H9 (cell line): ENCODE measurements at regions not wholly inside any gene's neighbourhood (a gene's known extent, or its start where the extent isn't known, plus 50 kb on each side); places are given as distances from the start of the nearest gene placed in this dataset.

Experiments
- DNase-seq: peaks from one replicate; pipeline ENCODE4 v3.0.0-alpha.2; 2017
- H2AFZ ChIP-seq: one replicate; pipeline ENCODE4 v1.6.1; 2013; ENCODE audit warnings: mild to moderate bottlenecking, low read length, control low read depth, moderate library complexity
- H2AK5ac ChIP-seq: 2 replicates; pipeline ENCODE4 v1.6.1; 2013; ENCODE audit warnings: low read length, control low read depth, mixed read lengths; ENCODE audit not compliant: insufficient read length
- H2BK120ac ChIP-seq: one replicate; pipeline ENCODE4 v1.6.1; 2013; ENCODE audit warnings: low read depth, mild to moderate bottlenecking, low read length, control low read depth, inconsistent platforms; ENCODE audit not compliant: poor library complexity, severe bottlenecking
- H2BK12ac ChIP-seq: 2 replicates; pipeline ENCODE4 v1.6.1; 2013; ENCODE audit warnings: low read length, control low read depth, mixed read lengths, low read depth; ENCODE audit not compliant: insufficient read length
- H2BK15ac ChIP-seq: 2 replicates; pipeline ENCODE4 v1.6.1; 2013; ENCODE audit warnings: low read depth, low read length, control low read depth
- H2BK20ac ChIP-seq: one replicate; pipeline ENCODE4 v1.6.1; 2013; ENCODE audit warnings: low read depth, mild to moderate bottlenecking, low read length, control low read depth, inconsistent platforms; ENCODE audit not compliant: poor library complexity, severe bottlenecking
- H2BK5ac ChIP-seq: 2 replicates; pipeline ENCODE4 v1.6.1; 2013; ENCODE audit warnings: low read length, control low read depth, mixed read lengths; ENCODE audit not compliant: insufficient read length
- H3K14ac ChIP-seq: 2 replicates; pipeline ENCODE4 v1.6.1; 2013; ENCODE audit warnings: low read length, control low read depth; ENCODE audit not compliant: insufficient read depth
- H3K18ac ChIP-seq: 2 replicates; pipeline ENCODE4 v1.6.1; 2013; ENCODE audit warnings: low read depth, mild to moderate bottlenecking, mixed read lengths, low read length, control low read depth; ENCODE audit not compliant: insufficient read length
- H3K23ac ChIP-seq: 2 replicates; pipeline ENCODE4 v1.6.1; 2013; ENCODE audit warnings: low read length, control low read depth, mixed read lengths, low read depth; ENCODE audit not compliant: insufficient read length
- H3K23me2 ChIP-seq: 2 replicates; pipeline ENCODE4 v1.6.1; 2013; ENCODE audit warnings: low read depth, mild to moderate bottlenecking, mixed read lengths, low read length, control low read depth; ENCODE audit not compliant: insufficient read length, poor library complexity, severe bottlenecking
- H3K27ac ChIP-seq: 2 replicates; pipeline ENCODE4 v1.5.1; 2013; ENCODE audit warnings: low read length, control low read depth, mixed read lengths, low read depth; ENCODE audit not compliant: insufficient read length
- H3K27me3 ChIP-seq: 2 replicates; pipeline ENCODE4 v1.6.1; 2013; ENCODE audit warnings: low read length, control low read depth, inconsistent platforms; ENCODE audit not compliant: insufficient read depth
- H3K4ac ChIP-seq: 2 replicates; pipeline ENCODE4 v1.6.1; 2013; ENCODE audit warnings: low read depth, mild to moderate bottlenecking, control low read depth, inconsistent platforms, low read length, moderate library complexity
- H3K4me1 ChIP-seq: 2 replicates; pipeline ENCODE4 v1.6.1; 2013; ENCODE audit warnings: low read length, control low read depth, inconsistent platforms; ENCODE audit not compliant: insufficient read depth
- H3K4me2 ChIP-seq: 2 replicates; pipeline ENCODE4 v1.6.1; 2013; ENCODE audit warnings: low read length, control low read depth, mixed read lengths; ENCODE audit not compliant: insufficient read length, insufficient read depth
- H3K56ac ChIP-seq: 2 replicates; pipeline ENCODE4 v1.6.1; 2013; ENCODE audit warnings: low read depth, mild to moderate bottlenecking, mixed read lengths, low read length, control low read depth; ENCODE audit not compliant: insufficient read length
- H3K79me1 ChIP-seq: 2 replicates; pipeline ENCODE4 v1.6.1; 2013; ENCODE audit warnings: low read depth, mild to moderate bottlenecking, moderate library complexity, low read length, control low read depth, inconsistent platforms; ENCODE audit not compliant: insufficient read depth, poor library complexity, severe bottlenecking
- H3K79me2 ChIP-seq: 2 replicates; pipeline ENCODE4 v1.6.1; 2013; ENCODE audit warnings: low read length, control low read depth, inconsistent platforms; ENCODE audit not compliant: insufficient read depth
- H3K9ac ChIP-seq: 2 replicates; pipeline ENCODE4 v1.6.1; 2013; ENCODE audit warnings: low read length, control low read depth, mixed read lengths; ENCODE audit not compliant: insufficient read length; ENCODE audit errors: extremely low read depth
- H3K9me3 ChIP-seq: one replicate; pipeline ENCODE4 v1.6.1; 2013; ENCODE audit warnings: low read depth, low read length, inconsistent platforms; ENCODE audit not compliant: control insufficient read depth
- H3T11ph ChIP-seq: one replicate; pipeline ENCODE4 v1.6.1; 2013; ENCODE audit warnings: mild to moderate bottlenecking, low read length, control low read depth, inconsistent platforms
- H4K20me1 ChIP-seq: one replicate; pipeline ENCODE4 v1.6.1; 2013; ENCODE audit not compliant: control insufficient read depth, insufficient read length, insufficient read depth
- H4K5ac ChIP-seq: 2 replicates; pipeline ENCODE4 v1.6.1; 2013; ENCODE audit warnings: low read depth, mild to moderate bottlenecking, mixed read lengths, low read length, control low read depth; ENCODE audit not compliant: insufficient read length
- H4K8ac ChIP-seq: replicated peaks from 2 replicates; pipeline ENCODE4 v1.6.1; 2013; ENCODE audit warnings: low read length, control low read depth, mixed read lengths, low read depth; ENCODE audit not compliant: insufficient read length
- H4K91ac ChIP-seq: 2 replicates; pipeline ENCODE4 v1.6.1; 2013; ENCODE audit warnings: low read depth, mild to moderate bottlenecking, moderate library complexity, mixed read lengths, low read length, control low read depth; ENCODE audit not compliant: insufficient read length
- H3K27ac Mint-ChIP-seq, 3 experiments: 2 replicates in 2 of 3; 3 replicates in 1 of 3; pipeline ENCODE4 v1.8.0; 2020 to 2021; ENCODE audit warnings: mixed read lengths in 3 of 3, mild to moderate bottlenecking in 1 of 3, moderate library complexity in 1 of 3
- H3K27me3 Mint-ChIP-seq: 2 replicates; pipeline ENCODE4 v1.8.0; 2021; ENCODE audit warnings: low read depth, mild to moderate bottlenecking, moderate library complexity, mixed read lengths
- H3K36me3 Mint-ChIP-seq, 3 experiments: 2 replicates in 2 of 3; 3 replicates in 1 of 3; pipeline ENCODE4 v1.8.0; 2020 to 2021; ENCODE audit warnings: low read depth in 3 of 3, mixed read lengths in 3 of 3; ENCODE audit not compliant: insufficient read depth in 1 of 3
- H3K4me1 Mint-ChIP-seq, 2 experiments: 2 replicates each; pipeline ENCODE4 v1.8.0; 2020; ENCODE audit warnings: mixed read lengths in 2 of 2
- H3K4me3 Mint-ChIP-seq, 2 experiments: 2 replicates in 1 of 2; 3 replicates in 1 of 2; pipeline ENCODE4 v1.8.0; 2020 to 2021; ENCODE audit warnings: mild to moderate bottlenecking in 2 of 2, mixed read lengths in 2 of 2, moderate library complexity in 1 of 2
- H3K9me3 Mint-ChIP-seq, 2 experiments: 2 replicates in 1 of 2; 3 replicates in 1 of 2; pipeline ENCODE4 v1.8.0; 2020; ENCODE audit warnings: mild to moderate bottlenecking in 2 of 2, mixed read lengths in 2 of 2, moderate library complexity in 1 of 2
- CTCF ChIP-seq: fragments of 200-600 bp; sonication (generic); conservative IDR thresholded peaks from 3 replicates; pipeline ENCODE4 v1.8.0; 2021; ENCODE audit warnings: antibody characterized with exemption, mild to moderate bottlenecking
- WGBS: extraction: QIAGEN DNeasy Blood & Tissue Kit; methylation state at CpG from one replicate; pipeline ENCODE4 v1.1.7; 2013; ENCODE audit warnings: missing lambda C conversion rate, low lambda C conversion rate, mixed read lengths; ENCODE audit not compliant: insufficient read length; ENCODE audit errors: extremely low coverage; 5-methylcytosine and 5-hydroxymethylcytosine counted together

DNA sequence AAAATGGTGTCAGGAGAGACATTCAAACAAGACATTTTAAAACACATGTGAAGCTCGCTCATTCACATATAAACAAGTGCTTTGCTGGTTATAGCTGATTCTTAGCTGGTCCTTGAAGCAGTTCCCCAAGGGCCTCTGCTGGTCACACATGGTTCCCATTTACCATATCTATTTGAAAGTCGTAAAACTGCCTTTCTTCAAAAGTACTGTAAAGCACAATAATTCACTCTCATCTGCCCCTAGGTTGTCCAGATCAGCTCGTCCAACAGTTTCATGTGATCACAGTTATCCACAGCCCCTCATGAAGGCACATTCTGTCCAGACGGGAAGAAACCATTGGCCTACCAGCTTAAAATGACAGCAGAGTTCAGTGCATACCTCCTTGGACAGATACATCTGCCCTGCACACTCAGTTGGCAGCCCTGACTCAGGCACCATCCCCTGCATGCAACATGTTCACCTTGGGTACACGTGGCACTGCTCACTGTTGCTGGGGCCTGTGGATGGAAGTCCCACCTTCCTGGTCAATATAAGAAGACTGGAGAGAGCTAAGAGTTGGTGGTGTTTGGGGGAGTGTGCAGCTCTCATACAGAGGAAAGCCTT, 108.0 kb upstream of the HAAO start:
- Histone ChIP-seq H3K23me2 (no peaks in the 10 kb centered on the region), H3K4me2 (no peak overlapping the region), H3K4me1 (no peaks in the 10 kb centered on the region)

More for the DNA sequence above, 108.0 kb upstream of the HAAO start:
- H3T11ph ChIP-seq = no peak overlapping the region
- no peak overlapping the region for H2BK15ac ChIP-seq
- no peak overlapping the region for H3K27ac Mint-ChIP-seq
- no peak overlapping the region for H2BK120ac ChIP-seq
- H3K9me3 ChIP-seq = no peaks in the 10 kb centered on the region
- H3K4me3 Mint-ChIP-seq = no peak overlapping the region
- peaks cover 2% of the 10 kb centered on the region; the same call in 1 of the 2 replicates for H3K27me3 Mint-ChIP-seq
- H3K9ac ChIP-seq = no peak overlapping the region
- H3K18ac ChIP-seq = no peak overlapping the region
- no peak overlapping the region for H3K14ac ChIP-seq
- WGBS = no CpG with 5 or more reads among the region's 5 CpGs
- no peak overlapping the region for H4K8ac ChIP-seq
- H3K23ac ChIP-seq = no peak overlapping the region
- H3K4ac ChIP-seq = no peak overlapping the region
- no peak overlapping the region for H3K56ac ChIP-seq
- TF ChIP-seq CTCF = no peak
- H2BK12ac ChIP-seq = no peak overlapping the region
- no peak overlapping the region for H2BK20ac ChIP-seq
- no peak overlapping the region for H4K91ac ChIP-seq
- H4K20me1 ChIP-seq = no peaks in the 10 kb centered on the region
- H3K79me2 ChIP-seq = no peaks in the 10 kb centered on the region
- no peaks in the 10 kb centered on the region for H3K27me3 ChIP-seq
- H2BK5ac ChIP-seq = no peak overlapping the region
- H2AFZ ChIP-seq = no peak overlapping the region
- no peak for DNase-seq
- H3K9me3 Mint-ChIP-seq = no peaks in the 10 kb centered on the region
- H3K36me3 Mint-ChIP-seq = no peaks in the 10 kb centered on the region
- H4K5ac ChIP-seq = no peak overlapping the region
- no peak overlapping the region for H2AK5ac ChIP-seq
- H3K79me1 ChIP-seq = no peaks in the 10 kb centered on the region
- no peak overlapping the region for H3K27ac ChIP-seq
- H3K4me1 Mint-ChIP-seq = peaks cover 0 to 8% of the 10 kb centered on the region in 2 experiments; a peak in 2 of 4 replicates
